Upper lobe of left lung (tissue), 6 donors: ENCODE measurements at regions not wholly inside any gene's neighbourhood (a gene's known extent, or its start where the extent isn't known, plus 50 kb on each side); places are given as distances from the start of the nearest gene placed in this dataset.

Source experiments
- ATAC-seq, 2 donors: fragments of 200-7000 bp; cut with Tn5 transposase; one replicate each; pipeline ENCODE4 v1.9.1; 2022; ENCODE audit warnings: mild to moderate bottlenecking in 2 of 2, moderate library complexity in 2 of 2; ENCODE audit not compliant: low FRiP score in 2 of 2
- DNase-seq, 2 donors: peaks; one replicate each; pipeline ENCODE4 v3.0.0-alpha.2; 2019 to 2020
- H3K27ac ChIP-seq, 4 donors: fragments of 200-600 bp; sonication (generic); one replicate each; pipeline ENCODE4 v1.5.1; 2016 to 2019
- H3K27me3 ChIP-seq, 4 donors: fragments of 200-600 bp; sonication (generic); one replicate each; pipeline ENCODE4 v1.5.1; 2017 to 2019
- H3K36me3 ChIP-seq, 4 donors: fragments of 200-600 bp; sonication (generic); one replicate each; pipeline ENCODE4 v1.5.1; 2016 to 2019
- H3K4me1 ChIP-seq, 4 donors: fragments of 200-600 bp; sonication (generic); one replicate each; pipeline ENCODE4 v1.5.1; 2018 to 2019
- H3K4me3 ChIP-seq, 4 donors: fragments of 200-600 bp; sonication (generic); one replicate each; pipeline ENCODE4 v1.5.1; 2017 to 2019; ENCODE audit warnings: mild to moderate bottlenecking in 2 of 4, moderate library complexity in 1 of 4
- H3K9me3 ChIP-seq, 4 donors: fragments of 200-600 bp; sonication (generic); one replicate each; pipeline ENCODE4 v1.5.1; 2018 to 2019
- CTCF ChIP-seq, 6 experiments: fragments of 450-650 bp in 4 of 6; fragments of 200-600 bp in 2 of 6; sonication (generic) in 2 of 6; IDR thresholded peaks; one replicate each; pipeline ENCODE4 v1.5.1; 2016 to 2019; ENCODE audit warnings: antibody characterized with exemption in 6 of 6
- EP300 ChIP-seq, 4 donors: sonication (generic); formaldehyde crosslinking; IDR thresholded peaks; one replicate each; pipeline ENCODE4 v1.5.1; 2017; ENCODE audit warnings: antibody characterized with exemption in 4 of 4, control low read depth in 2 of 4
- POLR2A ChIP-seq, 4 donors: fragments of 450-650 bp; IDR thresholded peaks; one replicate each; pipeline ENCODE4 v1.5.1; 2016 to 2017; ENCODE audit warnings: antibody characterized with exemption in 4 of 4, mild to moderate bottlenecking in 2 of 4
- POLR2AphosphoS5 ChIP-seq, 2 donors: sonication (generic); formaldehyde crosslinking; IDR thresholded peaks; one replicate each; pipeline ENCODE4 v1.5.1; 2017; ENCODE audit warnings: antibody characterized with exemption in 2 of 2
- WGBS, 2 donors: methylation state at CpG; one replicate each; pipeline ENCODE4 v1.1.5; 2017 to 2018; 5-methylcytosine and 5-hydroxymethylcytosine counted together
- donor health status: DM: no; HTN: no; CAD: no; lungs with moderate emphysema.
- donor health status: DM: no; HTN: yes; CAD: no; lungs with severe emphysema.

GRCh38 chr2:222057347-222058073 lies 241.3 kb downstream of the PAX3 start:
- H3K27ac ChIP-seq = no peak overlapping the region
- H3K9me3 ChIP-seq = no peaks in the 10 kb centered on the region
- no peak overlapping the region for H3K4me3 ChIP-seq
- no peaks in the 10 kb centered on the region for H3K36me3 ChIP-seq
- 31 to 40% methylated on average over 6 of the region's 6 CpGs for WGBS, 2 donors
- TF ChIP-seq CTCF (IDR thresholded peaks at IDR 0.05) (peak in 3 of 6 experiments; percentile 34 to 40 (median 37)), POLR2A (IDR thresholded peaks at IDR 0.05) (no peak)
- no peaks in the 10 kb centered on the region for H3K4me1 ChIP-seq
- no peak for DNase-seq
- no peaks in the 10 kb centered on the region for H3K27me3 ChIP-seq
- ATAC-seq = peak in 1 of 2 donors; percentile 82

- no peak for ATAC-seq
- no peak for DNase-seq
- H3K27ac ChIP-seq = no peak overlapping the region
- H3K4me3 ChIP-seq = no peak overlapping the region
- WGBS, 2 donors = 19 to 24% methylated on average over 4 of the region's 4 CpGs
- no peaks in the 10 kb centered on the region for H3K4me1 ChIP-seq
- H3K36me3 ChIP-seq = no peaks in the 10 kb centered on the region
- no peaks in the 10 kb centered on the region for H3K27me3 ChIP-seq
- no peaks in the 10 kb centered on the region for H3K9me3 ChIP-seq
- TF ChIP-seq POLR2A (IDR thresholded peaks at IDR 0.05) (no peak), EP300 (IDR thresholded peaks at IDR 0.05) (no peak), POLR2AphosphoS5 (IDR thresholded peaks at IDR 0.05) (no peak), CTCF (IDR thresholded peaks at IDR 0.05) (no peak)
These were observed 243.5 kb downstream of the PAX3 start for GRCh38 chr2:222055328-222055727.

DNA sequence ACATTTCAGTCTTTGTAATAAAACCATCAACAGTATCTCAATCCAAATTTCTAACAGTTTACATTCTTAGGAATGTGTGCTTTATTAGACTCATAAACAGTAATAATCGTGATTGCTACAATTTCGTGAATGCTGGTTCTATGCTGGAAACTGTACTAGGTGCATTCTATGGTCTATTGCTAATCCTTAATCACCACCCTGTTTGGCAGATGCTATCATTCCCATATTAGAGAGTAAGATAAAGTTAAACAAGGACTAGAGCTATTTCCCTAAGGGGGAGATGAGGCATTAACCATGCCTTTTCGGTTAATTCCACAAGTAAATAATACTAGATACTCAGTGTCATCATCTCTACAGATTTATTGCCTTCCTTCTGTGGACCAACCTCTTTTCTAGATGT lies 244.0 kb downstream of the PAX3 start:
- WGBS, 2 donors = 75 to 78% methylated on average over 3 of the region's 3 CpGs
- Histone ChIP-seq H3K4me3 (no peak overlapping the region), H3K36me3 (no peaks in the 10 kb centered on the region), H3K4me1 (no peaks in the 10 kb centered on the region), H3K9me3 (no peaks in the 10 kb centered on the region), H3K27me3 (no peaks in the 10 kb centered on the region), H3K27ac (no peak overlapping the region)
- ATAC-seq (no peak), DNase-seq (no peak)
- TF ChIP-seq POLR2AphosphoS5 (IDR thresholded peaks at IDR 0.05) = no peak
- TF ChIP-seq POLR2A (IDR thresholded peaks at IDR 0.05) = no peak
- TF ChIP-seq EP300 (IDR thresholded peaks at IDR 0.05) = no peak
- no peak for TF ChIP-seq CTCF (IDR thresholded peaks at IDR 0.05)

- no peak overlapping the region for H3K27ac ChIP-seq
- 5 to 6% methylated on average over 8 to 9 of the region's 9 CpGs for WGBS, 2 donors
- no peak for ATAC-seq
- no peaks in the 10 kb centered on the region for H3K36me3 ChIP-seq
- no peak overlapping the region for H3K4me3 ChIP-seq
- TF ChIP-seq CTCF (IDR thresholded peaks at IDR 0.05) (peak in 1 of 6 experiments; percentile 6), EP300 (IDR thresholded peaks at IDR 0.05) (no peak), POLR2AphosphoS5 (IDR thresholded peaks at IDR 0.05) (no peak), POLR2A (IDR thresholded peaks at IDR 0.05) (no peak)
- H3K9me3 ChIP-seq = no peaks in the 10 kb centered on the region
- no peaks in the 10 kb centered on the region for H3K4me1 ChIP-seq
- no peak for DNase-seq
- H3K27me3 ChIP-seq = no peaks in the 10 kb centered on the region
These were observed 245.8 kb downstream of the PAX3 start for GRCh38 chr2:222052934-222053367.

GRCh38 chr2:222050981-222051380 lies 247.8 kb downstream of the PAX3 start:
- DNase-seq (no peak), ATAC-seq (no peak)
- H3K9me3 ChIP-seq = no peaks in the 10 kb centered on the region
- no peaks in the 10 kb centered on the region for H3K36me3 ChIP-seq
- H3K4me3 ChIP-seq = no peak overlapping the region
- H3K27ac ChIP-seq = no peak overlapping the region
- H3K27me3 ChIP-seq = no peaks in the 10 kb centered on the region
- no peaks in the 10 kb centered on the region for H3K4me1 ChIP-seq
- TF ChIP-seq CTCF (IDR thresholded peaks at IDR 0.05) (no peak), EP300 (IDR thresholded peaks at IDR 0.05) (no peak), POLR2AphosphoS5 (IDR thresholded peaks at IDR 0.05) (no peak), POLR2A (IDR thresholded peaks at IDR 0.05) (no peak)
- WGBS, 2 donors = 49 to 56% methylated on average over 4 of the region's 4 CpGs
